ENCODE measurements at regions not wholly inside any gene's neighbourhood (a gene's known extent, or its start where the extent isn't known, plus 50 kb on each side); places are given as distances from the start of the nearest gene placed in this dataset.
"Not testable (repeated sequence)": the region's sequence is repeated elsewhere in the genome, so short reads cannot be mapped to it uniquely, and the experiment has no call there.

GRCh38 chr20:26373066-26373465, 676.4 kb upstream of the ZNF337 start:
- not testable (repeated sequence) for DNase-seq

DNA sequence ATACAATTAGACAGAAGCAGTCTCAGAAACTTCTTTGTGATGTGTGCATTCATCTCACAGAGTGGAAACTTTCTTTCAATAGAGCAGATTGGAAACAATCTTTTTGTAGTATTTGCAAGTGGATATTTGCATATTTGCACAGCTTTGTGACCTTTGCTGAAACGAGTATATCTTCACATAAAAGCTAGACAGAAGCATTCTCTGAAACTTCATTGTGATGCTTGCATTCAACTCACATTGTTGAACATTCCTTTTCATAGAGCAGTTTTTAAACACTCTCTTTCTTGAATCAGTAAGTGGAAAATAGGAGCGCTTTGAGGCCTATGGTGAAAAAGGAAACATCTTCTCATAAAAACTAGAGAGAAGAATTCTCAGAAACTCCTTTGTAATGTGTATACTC, 657.9 kb upstream of the ZNF337 start:
- no peak for DNase-seq

DNA sequence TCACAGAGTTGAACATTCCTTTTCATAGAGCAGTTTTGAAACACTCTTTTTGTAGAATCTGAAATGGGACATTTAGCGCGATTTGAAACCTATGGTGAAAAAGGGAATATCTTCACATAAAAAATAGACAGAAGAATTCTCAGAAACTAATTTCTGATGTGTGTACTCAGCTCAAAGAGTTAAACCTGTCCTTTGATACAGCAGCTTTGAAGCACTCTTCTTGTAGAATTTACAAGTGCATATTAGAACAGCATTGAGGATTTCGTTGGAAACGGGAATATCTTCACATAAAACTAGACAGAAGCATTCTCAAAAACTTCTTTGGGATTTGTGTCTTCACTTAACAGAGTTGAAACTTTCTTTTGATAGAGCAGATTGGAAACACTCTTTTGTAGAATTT, 650.7 kb upstream of the ZNF337 start:
- no peak for DNase-seq

GRCh38 chr20:26340460-26341065, 643.9 kb upstream of the ZNF337 start:
- not testable (repeated sequence) for DNase-seq

DNA sequence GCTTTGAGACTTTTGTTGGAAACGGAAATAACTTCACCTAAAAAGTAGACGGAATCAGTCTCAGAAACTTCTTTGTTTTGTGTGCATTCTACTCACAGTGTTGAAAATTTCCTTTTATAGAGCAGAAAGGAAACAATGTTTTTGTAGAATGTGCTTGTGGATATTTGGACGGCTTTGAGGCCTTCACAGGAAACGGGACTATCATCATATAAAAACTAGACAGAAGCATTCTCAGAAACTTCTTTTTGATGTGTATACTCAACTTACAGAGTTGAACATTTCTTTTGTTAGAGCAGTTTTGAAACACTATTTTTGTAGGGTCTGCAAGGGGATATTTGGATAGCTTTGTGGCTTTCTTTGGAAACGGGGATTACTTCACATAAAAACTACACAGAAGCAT, 627.5 kb upstream of the ZNF337 start:
- no peak for DNase-seq

- DNase-seq = no peak
Observed at GRCh38 chr20:26315054-26315453, 618.4 kb upstream of the ZNF337 start.

- not testable (repeated sequence) for DNase-seq
Observed at GRCh38 chr20:26309720-26310119, 613.1 kb upstream of the ZNF337 start.

DNA sequence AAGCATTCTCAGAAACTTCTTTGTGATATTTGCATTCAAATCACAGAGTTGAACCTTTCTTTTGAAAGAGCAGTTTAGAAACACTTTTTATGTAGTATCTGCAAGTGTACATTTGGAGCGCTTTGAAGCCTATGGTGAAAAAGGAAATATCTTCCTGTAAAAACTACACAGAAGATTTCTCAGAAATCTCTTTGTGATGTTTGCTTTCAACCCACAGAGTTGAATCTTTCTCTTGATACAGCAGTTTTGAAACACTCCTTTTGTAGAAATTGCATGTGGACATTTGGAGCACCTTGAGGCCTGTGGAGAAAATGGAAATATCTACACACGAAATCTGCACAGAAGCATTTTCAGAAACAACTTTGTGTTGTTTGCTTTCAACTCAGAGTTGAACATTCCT, 612.3 kb upstream of the ZNF337 start:
- DNase-seq = no peak

DNA sequence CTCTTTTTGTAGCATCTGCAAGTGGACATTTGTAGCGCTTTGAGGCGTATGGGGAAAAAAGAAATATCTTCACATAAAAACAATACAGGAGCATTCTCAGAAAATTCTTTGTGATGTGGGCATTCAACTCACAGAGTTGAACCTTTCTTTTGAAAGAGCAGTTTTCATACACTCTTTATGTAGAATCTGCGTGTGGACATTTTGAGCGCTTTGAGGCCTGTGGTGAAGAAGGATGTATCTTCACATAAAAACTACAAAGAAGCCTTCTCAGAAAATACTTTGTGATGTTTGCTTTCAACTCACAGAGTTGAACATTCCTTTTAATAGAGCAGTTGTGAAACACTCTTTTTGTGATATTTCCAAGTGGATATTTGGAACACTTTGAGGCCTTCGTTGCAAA, 598.4 kb upstream of the ZNF337 start:
- no peak for DNase-seq

GRCh38 chr20:26288379-26289061, 591.9 kb upstream of the ZNF337 start:
- not testable (repeated sequence) for DNase-seq

GRCh38 chr20:26279238-26279637, 582.6 kb upstream of the ZNF337 start:
- DNase-seq = no peak

GRCh38 chr20:26277339-26277738, 580.7 kb upstream of the ZNF337 start:
- DNase-seq = no peak

GRCh38 chr20:26276554-26277210, 580.0 kb upstream of the ZNF337 start:
- DNase-seq = no peak

GRCh38 chr20:26268762-26269161, 572.1 kb upstream of the ZNF337 start:
- DNase-seq = not testable (repeated sequence)

- not testable (repeated sequence) for DNase-seq
Observed at GRCh38 chr20:26260925-26261324, 564.3 kb upstream of the ZNF337 start.

DNA sequence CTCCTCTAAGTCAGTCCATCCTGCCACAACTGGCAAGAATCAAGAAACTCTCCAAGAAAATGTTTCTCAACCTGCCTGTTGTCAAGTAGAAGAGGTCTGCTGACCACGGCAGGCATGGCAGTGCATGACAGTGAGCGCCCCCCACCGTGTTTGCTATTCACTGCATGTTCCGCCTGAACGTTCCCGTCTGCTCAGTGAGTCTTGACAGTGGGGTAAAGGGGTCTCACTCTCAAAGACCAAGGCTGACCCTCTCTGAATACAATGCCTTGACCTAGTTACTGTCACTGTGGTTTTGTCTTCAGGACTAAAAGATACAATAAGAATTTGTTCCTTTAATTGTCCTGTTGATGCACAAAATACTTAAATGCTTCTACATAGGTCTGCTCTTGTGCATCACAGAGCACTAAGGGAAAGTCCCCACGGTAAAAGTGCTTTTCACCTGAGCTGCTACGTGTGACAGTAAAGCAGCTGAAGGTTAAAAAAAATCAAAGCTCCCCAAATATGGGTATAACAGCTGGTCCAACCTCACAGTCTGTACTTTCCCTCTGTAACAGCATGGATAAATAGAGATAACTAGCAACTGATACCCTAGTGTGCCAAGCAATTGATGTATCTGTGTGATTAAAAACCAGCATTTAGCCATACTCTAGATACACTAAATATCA, 555.8 kb upstream of the ZNF337 start:
- DNase-seq = not testable (repeated sequence)

DNA sequence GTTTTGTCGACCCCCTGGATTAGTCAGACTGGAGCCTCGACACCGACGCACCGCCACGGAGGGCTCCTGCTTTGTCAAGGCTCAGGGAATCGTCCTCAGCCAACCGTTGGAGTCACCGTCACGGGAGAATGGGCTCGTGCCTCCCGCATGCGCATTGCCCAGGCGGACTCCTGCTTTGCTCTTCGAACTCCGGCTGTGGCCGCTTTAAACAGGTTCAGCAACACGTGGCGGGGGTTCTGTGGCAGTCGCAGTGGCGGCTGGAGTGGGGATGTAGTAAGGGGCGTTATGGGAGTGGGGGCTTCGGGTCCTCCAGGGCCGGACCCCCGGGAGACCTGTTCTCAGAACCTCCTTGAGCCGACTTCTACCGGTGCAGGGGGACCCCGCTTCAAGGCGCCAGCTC, 554.7 kb upstream of the ZNF337 start:
- DNase-seq = not testable (repeated sequence)

DNA sequence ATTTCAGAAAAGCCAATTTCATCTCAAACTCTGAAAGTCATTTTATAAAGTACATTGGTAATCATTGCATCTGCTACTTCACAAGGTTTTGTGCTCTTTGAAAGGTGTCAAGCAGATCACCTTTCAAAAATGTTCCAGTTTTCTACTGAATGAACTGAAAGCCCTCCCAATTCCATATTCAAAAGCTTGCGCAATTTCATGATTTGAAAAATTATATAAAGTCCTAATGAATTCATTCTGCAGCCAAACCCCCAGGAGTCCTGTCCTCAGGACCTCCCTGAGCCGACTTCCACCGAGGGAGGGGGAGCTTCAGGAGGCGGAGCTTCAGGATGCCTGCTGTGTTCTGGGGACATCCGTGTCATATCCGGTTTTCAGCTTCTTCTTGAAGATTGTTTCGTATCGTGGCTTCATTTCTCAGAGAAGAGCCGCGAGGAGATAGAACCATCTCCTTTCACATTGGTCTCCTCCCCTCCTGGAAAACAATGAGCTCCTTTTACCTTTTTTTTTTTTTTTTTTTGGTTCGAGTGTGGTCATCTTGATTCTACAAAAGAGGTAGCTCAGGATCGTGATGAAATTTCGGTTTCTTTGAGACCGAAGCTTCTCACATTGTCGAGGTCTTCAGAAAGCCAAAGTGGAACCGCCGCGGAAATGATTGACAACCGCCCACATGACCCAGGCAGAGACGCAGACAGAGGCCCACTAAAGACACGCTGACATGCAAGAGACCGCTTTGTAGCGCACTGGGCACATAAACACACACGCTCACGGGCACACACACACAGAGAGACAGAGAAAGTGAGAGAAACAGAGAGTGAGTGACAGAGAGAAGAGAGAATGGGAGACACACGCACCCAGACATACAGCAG, 553.8 kb upstream of the ZNF337 start:
- not testable (repeated sequence) for DNase-seq

- no peak for DNase-seq
Observed at GRCh38 chr20:26243731-26244130, 547.1 kb upstream of the ZNF337 start.

DNA sequence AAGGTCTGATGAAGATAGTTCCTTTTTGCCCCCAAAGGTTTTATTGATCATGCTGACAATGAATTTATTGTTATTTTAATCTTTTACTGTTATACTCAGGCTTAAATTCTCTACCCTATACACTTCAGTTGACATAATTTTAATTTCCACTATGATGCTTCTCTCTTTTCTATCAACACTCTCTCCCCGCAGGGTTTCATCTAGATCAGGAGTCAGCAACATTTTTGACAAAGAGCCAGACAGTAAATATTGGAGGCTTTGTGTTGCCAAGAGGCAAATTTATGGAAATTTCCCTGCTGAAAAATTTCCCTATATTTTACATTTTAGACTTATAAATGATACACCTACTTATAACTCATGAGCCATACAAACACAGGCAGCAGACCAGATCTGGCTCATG, 524.0 kb upstream of the ZNF337 start:
- DNase-seq = not testable (repeated sequence)

DNA sequence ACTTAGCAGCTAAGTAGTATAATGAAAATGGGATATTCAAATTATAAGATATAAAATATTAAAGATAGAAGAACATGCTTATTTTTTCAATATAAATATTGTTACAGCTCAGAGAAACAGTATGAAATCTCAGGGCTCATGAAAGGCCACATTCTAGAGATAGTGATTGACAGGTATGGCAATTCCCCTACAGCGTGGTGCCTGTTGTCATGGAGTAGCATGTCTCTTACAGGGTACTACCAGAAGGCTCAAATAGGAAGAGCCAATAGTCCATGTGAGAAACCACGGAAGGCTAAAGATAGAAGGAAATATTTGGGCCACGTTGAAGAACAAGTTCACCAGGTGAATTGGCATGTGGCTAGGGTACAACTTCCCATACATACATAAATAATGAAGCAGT, 522.9 kb upstream of the ZNF337 start:
- not testable (repeated sequence) for DNase-seq

DNA sequence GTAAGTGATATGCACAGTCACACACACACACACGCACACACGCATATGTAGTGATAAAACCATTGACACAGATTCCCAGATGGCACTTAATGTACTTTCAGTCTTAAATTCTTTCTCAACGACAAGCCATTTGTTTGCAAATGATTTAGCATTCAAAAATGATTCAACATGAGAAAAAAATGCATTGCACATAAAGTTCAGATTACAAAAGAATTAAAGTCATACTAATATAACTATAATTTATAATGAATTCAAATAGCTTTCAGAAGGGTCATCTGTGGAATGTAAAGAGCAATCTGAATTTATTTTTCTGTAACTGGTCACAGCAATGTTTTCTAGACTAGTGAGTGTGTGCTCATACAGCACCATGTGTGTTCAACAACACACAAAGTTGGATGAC, 521.6 kb upstream of the ZNF337 start:
- DNase-seq = no peak

DNA sequence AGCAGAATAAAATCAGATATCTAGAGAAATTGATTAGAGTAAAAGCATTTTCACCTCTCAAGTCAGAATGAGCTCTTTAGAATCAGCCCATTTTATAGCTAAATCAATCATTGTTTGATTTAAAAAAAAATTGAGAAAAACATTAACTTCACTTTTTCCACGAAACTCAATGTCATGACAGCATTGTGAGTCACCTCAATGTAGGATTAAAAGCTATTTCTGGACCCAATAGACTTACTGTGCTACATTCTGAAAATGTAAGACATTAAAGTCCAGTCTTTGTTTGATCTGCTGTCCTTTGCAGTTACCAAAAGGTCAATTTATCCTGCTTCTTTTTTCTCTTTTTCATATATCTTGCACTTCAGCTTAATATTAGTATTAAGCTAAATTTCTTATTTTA, 519.4 kb upstream of the ZNF337 start:
- DNase-seq = no peak
